ENCODE measurements at regions not wholly inside any gene's neighbourhood (a gene's known extent, or its start where the extent isn't known, plus 50 kb on each side); places are given as distances from the start of the nearest gene placed in this dataset.
"Not testable (repeated sequence)": the region's sequence is repeated elsewhere in the genome, so short reads cannot be mapped to it uniquely, and the experiment has no call there.

GRCh38 chr16:26985100-26986065 lies 81.3 kb upstream of the C16orf82 start:
- Mint-ChIP-seq H3K4me3 (no peak overlapping the region), H3K27ac (no peak overlapping the region), H3K36me3 (peaks cover 0 to 7% (median 0%) of the 10 kb centered on the region in 3 donors), H3K9me3 (no peaks in the 10 kb centered on the region), H3K4me1 (no peaks in the 10 kb centered on the region), H3K27me3 (peaks cover 14 to 34% of the 10 kb centered on the region in 2 donors)
- CTCF ChIA-PET, result no interaction called here
- no peaks in the 10 kb centered on the region for H3K27me3 ChIP-seq (ENCODE audit: insufficient read depth, low read length, poor library complexity, severe bottlenecking)
- H3K4me3 ChIP-seq (ENCODE audit: low read length), result no peak overlapping the region
- POLR2A ChIA-PET, result no interaction called here
- H3K4me1 ChIP-seq (ENCODE audit: insufficient read depth, low read length), result no peaks in the 10 kb centered on the region
- no peaks in the 10 kb centered on the region for H3K36me3 ChIP-seq (ENCODE audit: insufficient read depth, low read length)
- no peak overlapping the region for H3K27ac ChIP-seq (ENCODE audit: low read depth, low read length)
- no peak for DNase-seq
- no peaks in the 10 kb centered on the region for H3K9me3 ChIP-seq (ENCODE audit: low read length)

- H3K27ac Mint-ChIP-seq, result no peak overlapping the region
- H3K9me3 ChIP-seq (ENCODE audit: low read length), result no peaks in the 10 kb centered on the region
- peaks cover 0 to 7% (median 0%) of the 10 kb centered on the region in 3 donors for H3K36me3 Mint-ChIP-seq
- peaks cover 14 to 34% of the 10 kb centered on the region in 2 donors for H3K27me3 Mint-ChIP-seq
- H3K36me3 ChIP-seq (ENCODE audit: insufficient read depth, low read length), result no peaks in the 10 kb centered on the region
- ChIA-PET CTCF (no interaction called here), POLR2A (no interaction called here)
- H3K4me1 Mint-ChIP-seq, result no peaks in the 10 kb centered on the region
- H3K27ac ChIP-seq (ENCODE audit: low read depth, low read length), result no peak overlapping the region
- H3K4me3 Mint-ChIP-seq, result no peak overlapping the region
- H3K4me3 ChIP-seq (ENCODE audit: low read length), result no peak overlapping the region
- H3K27me3 ChIP-seq (ENCODE audit: insufficient read depth, low read length, poor library complexity, severe bottlenecking), result no peaks in the 10 kb centered on the region
- H3K9me3 Mint-ChIP-seq, result no peaks in the 10 kb centered on the region
- no peak for DNase-seq
- no peaks in the 10 kb centered on the region for H3K4me1 ChIP-seq (ENCODE audit: insufficient read depth, low read length)
These were observed 79.1 kb upstream of the C16orf82 start for GRCh38 chr16:26987597-26988010.

- no peaks in the 10 kb centered on the region for H3K9me3 Mint-ChIP-seq
- no peaks in the 10 kb centered on the region for H3K9me3 ChIP-seq (ENCODE audit: low read length)
- CTCF ChIA-PET, result no interaction called here
- no peaks in the 10 kb centered on the region for H3K36me3 ChIP-seq (ENCODE audit: insufficient read depth, low read length)
- H3K27ac ChIP-seq (ENCODE audit: low read depth, low read length), result no peak overlapping the region
- H3K4me3 Mint-ChIP-seq, result no peak overlapping the region
- H3K36me3 Mint-ChIP-seq, result peaks cover 0 to 5% (median 0%) of the 10 kb centered on the region in 3 donors
- H3K4me3 ChIP-seq (ENCODE audit: low read length), result no peak overlapping the region
- no peaks in the 10 kb centered on the region for H3K4me1 ChIP-seq (ENCODE audit: insufficient read depth, low read length)
- H3K27ac Mint-ChIP-seq, result no peak overlapping the region
- H3K27me3 Mint-ChIP-seq, result peaks cover 14 to 30% of the 10 kb centered on the region in 2 donors
- no peak for DNase-seq
- H3K4me1 Mint-ChIP-seq, result no peaks in the 10 kb centered on the region
- H3K27me3 ChIP-seq (ENCODE audit: insufficient read depth, low read length, poor library complexity, severe bottlenecking), result no peaks in the 10 kb centered on the region
- POLR2A ChIA-PET, result no interaction called here
These were observed 78.5 kb upstream of the C16orf82 start for GRCh38 chr16:26988186-26988585.

GRCh38 chr16:26990384-26991120 lies 76.2 kb upstream of the C16orf82 start:
- DNase-seq; POLR2A ChIA-PET; H3K4me3 ChIP-seq (ENCODE audit: low read length); H3K36me3 ChIP-seq (ENCODE audit: insufficient read depth, low read length); H3K27ac ChIP-seq (ENCODE audit: low read depth, low read length); H3K36me3 Mint-ChIP-seq; H3K9me3 Mint-ChIP-seq; H3K4me1 ChIP-seq (ENCODE audit: insufficient read depth, low read length); CTCF ChIA-PET; H3K9me3 ChIP-seq (ENCODE audit: low read length); H3K4me3 Mint-ChIP-seq; H3K27me3 ChIP-seq (ENCODE audit: insufficient read depth, low read length, poor library complexity, severe bottlenecking); H3K4me1 Mint-ChIP-seq: not testable (repeated sequence)
- peak overlapping the region in 1 of 8 donors; percentile 44 for H3K27ac Mint-ChIP-seq
- H3K27me3 Mint-ChIP-seq, result peaks cover 20 to 32% of the 10 kb centered on the region in 2 donors

- Histone ChIP-seq H3K27ac (ENCODE audit: low read depth, low read length) (no peak overlapping the region), H3K36me3 (ENCODE audit: insufficient read depth, low read length) (no peaks in the 10 kb centered on the region), H3K9me3 (ENCODE audit: low read length) (no peaks in the 10 kb centered on the region), H3K4me1 (ENCODE audit: insufficient read depth, low read length) (no peaks in the 10 kb centered on the region), H3K27me3 (ENCODE audit: insufficient read depth, low read length, poor library complexity, severe bottlenecking) (no peaks in the 10 kb centered on the region), H3K4me3 (ENCODE audit: low read length) (no peak overlapping the region)
- Mint-ChIP-seq H3K4me1 (no peaks in the 10 kb centered on the region), H3K9me3 (peaks cover 0 to 9% (median 6%) of the 10 kb centered on the region in 5 donors), H3K36me3 (peaks cover 0 to 5% (median 0%) of the 10 kb centered on the region in 3 donors), H3K27ac (no peak overlapping the region), H3K4me3 (no peak overlapping the region), H3K27me3 (peaks cover 22 to 37% of the 10 kb centered on the region in 2 donors)
- ChIA-PET POLR2A (no interaction called here), CTCF (no interaction called here)
- DNase-seq, result no peak
These were observed 73.9 kb upstream of the C16orf82 start for GRCh38 chr16:26992666-26993349.

- Histone ChIP-seq H3K36me3 (ENCODE audit: insufficient read depth, low read length) (no peaks in the 10 kb centered on the region), H3K4me3 (ENCODE audit: low read length) (no peak overlapping the region), H3K27ac (ENCODE audit: low read depth, low read length) (no peak overlapping the region), H3K9me3 (ENCODE audit: low read length) (no peaks in the 10 kb centered on the region), H3K4me1 (ENCODE audit: insufficient read depth, low read length) (no peaks in the 10 kb centered on the region), H3K27me3 (ENCODE audit: insufficient read depth, low read length, poor library complexity, severe bottlenecking) (no peaks in the 10 kb centered on the region)
- peaks cover 0 to 5% (median 0%) of the 10 kb centered on the region in 3 donors for H3K36me3 Mint-ChIP-seq
- peaks cover 23 to 37% of the 10 kb centered on the region in 2 donors for H3K27me3 Mint-ChIP-seq
- POLR2A ChIA-PET, result no interaction called here
- H3K4me3 Mint-ChIP-seq, result no peak overlapping the region
- no peak for DNase-seq
- H3K9me3 Mint-ChIP-seq, result peaks cover 1 to 9% (median 6%) of the 10 kb centered on the region in 5 donors
- no peaks in the 10 kb centered on the region for H3K4me1 Mint-ChIP-seq
- CTCF ChIA-PET, result no interaction called here
- no peak overlapping the region for H3K27ac Mint-ChIP-seq
These were observed 73.2 kb upstream of the C16orf82 start for GRCh38 chr16:26993511-26993910.

- peaks cover 26 to 37% of the 10 kb centered on the region in 2 donors for H3K27me3 Mint-ChIP-seq
- Histone ChIP-seq H3K36me3 (ENCODE audit: insufficient read depth, low read length) (no peaks in the 10 kb centered on the region), H3K4me3 (ENCODE audit: low read length) (no peak overlapping the region), H3K27ac (ENCODE audit: low read depth, low read length) (no peak overlapping the region), H3K4me1 (ENCODE audit: insufficient read depth, low read length) (no peaks in the 10 kb centered on the region), H3K9me3 (ENCODE audit: low read length) (no peaks in the 10 kb centered on the region), H3K27me3 (ENCODE audit: insufficient read depth, low read length, poor library complexity, severe bottlenecking) (no peaks in the 10 kb centered on the region)
- H3K9me3 Mint-ChIP-seq, result peaks cover 2 to 9% (median 6%) of the 10 kb centered on the region in 5 donors
- DNase-seq, result no peak
- CTCF ChIA-PET, result no interaction called here
- no peak overlapping the region for H3K4me3 Mint-ChIP-seq
- POLR2A ChIA-PET, result no interaction called here
- peaks cover 0 to 5% (median 0%) of the 10 kb centered on the region in 3 donors for H3K36me3 Mint-ChIP-seq
- H3K4me1 Mint-ChIP-seq, result no peaks in the 10 kb centered on the region
- no peak overlapping the region for H3K27ac Mint-ChIP-seq
These were observed 72.8 kb upstream of the C16orf82 start for GRCh38 chr16:26993963-26994362.

GRCh38 chr16:26995522-26995921 lies 71.2 kb upstream of the C16orf82 start:
- Histone ChIP-seq H3K4me3 (ENCODE audit: low read length) (no peak overlapping the region), H3K27ac (ENCODE audit: low read depth, low read length) (no peak overlapping the region), H3K9me3 (ENCODE audit: low read length) (no peaks in the 10 kb centered on the region), H3K27me3 (ENCODE audit: insufficient read depth, low read length, poor library complexity, severe bottlenecking) (no peaks in the 10 kb centered on the region), H3K4me1 (ENCODE audit: insufficient read depth, low read length) (no peaks in the 10 kb centered on the region), H3K36me3 (ENCODE audit: insufficient read depth, low read length) (no peaks in the 10 kb centered on the region)
- Mint-ChIP-seq H3K9me3 (peaks cover 2 to 9% (median 6%) of the 10 kb centered on the region in 5 donors), H3K27me3 (peaks cover 23 to 41% of the 10 kb centered on the region in 2 donors), H3K27ac (no peak overlapping the region), H3K4me1 (no peaks in the 10 kb centered on the region), H3K4me3 (no peak overlapping the region), H3K36me3 (peaks cover 0 to 5% (median 0%) of the 10 kb centered on the region in 3 donors)
- POLR2A ChIA-PET, result no interaction called here
- no peak for DNase-seq
- CTCF ChIA-PET, result no interaction called here

Measured in CD8-positive, alpha-beta memory T cell (primary cell).